HepG2 (cell line): ENCODE measurements at regions not wholly inside any gene's neighbourhood (a gene's known extent, or its start where the extent isn't known, plus 50 kb on each side); places are given as distances from the start of the nearest gene placed in this dataset.

Experiments
- CERS6 ChIP-seq: sonication (generic); formaldehyde crosslinking; IDR thresholded peaks from 2 replicates; pipeline ENCODE4 v1.5.0; 2020; ENCODE audit warnings: missing genetic modification reagents
- E2F1 ChIP-seq: sonication (generic); formaldehyde crosslinking; IDR thresholded peaks from 2 replicates; pipeline ENCODE4 v1.5.0; 2020; ENCODE audit warnings: missing genetic modification reagents
- ELF1 ChIP-seq: sonication (generic); formaldehyde crosslinking; IDR thresholded peaks from 2 replicates; pipeline ENCODE4 v1.4.0; 2020; ENCODE audit warnings: missing genetic modification reagents
- ETV6 ChIP-seq: sonication (generic); formaldehyde crosslinking; conservative IDR thresholded peaks from 2 replicates; pipeline ENCODE4 v1.4.0; 2020; ENCODE audit warnings: missing genetic modification reagents
- GATAD2A ChIP-seq: IDR thresholded peaks from 2 replicates; pipeline ENCODE4 v1.6.1; 2016
- HMGXB4 ChIP-seq, 2 experiments: sonication (generic) in 1 of 2; formaldehyde crosslinking in 1 of 2; IDR thresholded peaks; 2 replicates each; pipeline versions ENCODE4 v1.4.0 to v1.6.1; 2018 to 2020; ENCODE audit warnings: missing genetic modification reagents in 2 of 2, borderline replicate concordance in 1 of 2, low read depth in 1 of 2, mild to moderate bottlenecking in 1 of 2, missing biosample characterization in 1 of 2
- MTF1 ChIP-seq: sonication (generic); formaldehyde crosslinking; IDR thresholded peaks from 2 replicates; pipeline ENCODE4 v1.5.0; 2020; ENCODE audit warnings: missing genetic modification reagents
- MZF1 ChIP-seq: sonication (generic); formaldehyde crosslinking; IDR thresholded peaks from 2 replicates; pipeline ENCODE4 v1.8.1; 2023; ENCODE audit warnings: mild to moderate bottlenecking, missing genetic modification reagents, borderline replicate concordance
- POLR2A ChIP-seq, 2 experiments: IDR thresholded peaks; 2 replicates each; pipeline ENCODE4 v1.6.1; 2011; ENCODE audit warnings: low read depth in 2 of 2, low read length in 2 of 2, mild to moderate bottlenecking in 1 of 2, moderate library complexity in 1 of 2; ENCODE audit not compliant: insufficient read depth in 1 of 2
- RORA ChIP-seq: sonication (generic); formaldehyde crosslinking; IDR thresholded peaks from 2 replicates; pipeline ENCODE4 v1.5.0; 2020; ENCODE audit warnings: mild to moderate bottlenecking, missing genetic modification reagents, moderate library complexity
- SMARCE1 ChIP-seq: fragments of 450-650 bp; IDR thresholded peaks from 2 replicates; pipeline ENCODE4 v1.6.1; 2017; ENCODE audit warnings: borderline replicate concordance
- SOX5 ChIP-seq: IDR thresholded peaks from 2 replicates; pipeline ENCODE4 v1.6.1; 2016; ENCODE audit warnings: borderline replicate concordance
- ZNF607 ChIP-seq: sonication (generic); formaldehyde crosslinking; IDR thresholded peaks from 2 replicates; pipeline ENCODE4 v1.5.1; 2020; ENCODE audit warnings: missing genetic modification reagents, mild to moderate bottlenecking, borderline replicate concordance

GRCh38 chr2:161063157-161063945, 96.9 kb upstream of the TANK start (continued):
- TF ChIP-seq CERS6: no peak
- no peak for TF ChIP-seq MZF1 (CRISPR knock-in tag)
- TF ChIP-seq RORA (CRISPR knock-in tag): no peak
- TF ChIP-seq SOX5 (CRISPR knock-in tag): 0 out of 2 replicates have a peak, but pooled peaks have one; percentile 22
- TF ChIP-seq HMGXB4 (CRISPR knock-in tag; IDR thresholded peaks at IDR 0.05; ENCODE audit: borderline replicate concordance in 1 of 2, low read depth in 1 of 2): peak in 1 of 2 experiments; percentile 67; a peak in 3 of 4 replicates
- TF ChIP-seq ELF1 (CRISPR knock-in tag): 0 out of 2 replicates have a peak, but pooled peaks have one; percentile 31
- no peak for TF ChIP-seq ETV6 (CRISPR knock-in tag)
- TF ChIP-seq MTF1 (CRISPR knock-in tag): no peak
- TF ChIP-seq E2F1 (CRISPR knock-in tag): peak; percentile 44; the same call in 1 of the 2 replicates
- TF ChIP-seq ZNF607 (CRISPR knock-in tag): peak; percentile 9; the same call in 1 of the 2 replicates
- no peak for TF ChIP-seq POLR2A (IDR thresholded peaks at IDR 0.05; ENCODE audit: insufficient read depth in 1 of 2, low read depth in 2 of 2, low read length in 2 of 2)
- peak; percentile 41; the same call in 1 of the 2 replicates for TF ChIP-seq GATAD2A (CRISPR knock-in tag)
- TF ChIP-seq SMARCE1: no peak
